HCT116 (cell line): ENCODE measurements at regions not wholly inside any gene's neighbourhood (a gene's known extent, or its start where the extent isn't known, plus 50 kb on each side); places are given as distances from the start of the nearest gene placed in this dataset.
A peak's percentile ranks its signal among the peaks of the same experiment; 100 is the strongest.

Source experiments
- ATAC-seq: fragments of 200-7000 bp; cut with Tn5 transposase; 2 replicates; pipeline ENCODE4 v1.9.1; 2020; ENCODE audit warnings: mild to moderate bottlenecking, moderate library complexity
- BruUV-seq: library from RNA; stranded (reverse); fragments of 400-500 nt; replicated peaks from 2 replicates; lab custom pipeline; 2021; lab: Mats Ljungman, UMichigan
- CTCF ChIA-PET: fragments of 300-600 bp; sonication (Branson Sonifier 250); formaldehyde crosslinking; loops from one replicate; lab custom pipeline; 2021; ENCODE audit warnings: antibody characterized with exemption; lab: Charles Lee
- POLR2A ChIA-PET: fragments of 300-600, 350-600 bp; sonication (Branson Sonifier 250); formaldehyde crosslinking; loops from one replicate; lab custom pipeline; 2021; ENCODE audit warnings: antibody characterized with exemption; lab: Charles Lee
- RAD21 ChIA-PET, 2 experiments: fragments of 300-600 bp; sonication (Branson Sonifier 250); formaldehyde crosslinking; loops; one replicate each; lab custom pipeline; 2023; ENCODE audit warnings: low total read pairs in 2 of 2; ENCODE audit not compliant: uncharacterized antibody in 2 of 2, unreplicated experiment in 2 of 2, low non-redundant PET in 1 of 2; lab: Charles Lee
- DNase-seq: peaks from one replicate; pipeline ENCODE4 v3.0.0-alpha.2; 2010; ENCODE audit warnings: low read depth, low spot score
- H2AFZ ChIP-seq: fragments of 200-600 bp; shearing (Covaris generic), sonication (generic); 2 replicates; pipeline ENCODE4 v1.6.1; 2017; ENCODE audit warnings: low read depth, mixed run types, mixed read lengths, antibody characterized with exemption, low read length; ENCODE audit not compliant: poor library complexity, severe bottlenecking
- H3K27ac ChIP-seq: 2 replicates; pipeline ENCODE4 v1.5.1; 2012; ENCODE audit warnings: low read depth, low read length
- H3K27me3 ChIP-seq: fragments of 200-600 bp; sonication (generic); 2 replicates; pipeline ENCODE4 v1.6.1; 2016; ENCODE audit warnings: mixed run types, low read length, mixed read lengths; ENCODE audit not compliant: insufficient read depth
- H3K36me3 ChIP-seq, 2 experiments: fragments of 200-500 bp in 1 of 2; fragments of 200-600 bp in 1 of 2; sonication (Bioruptor generic) in 1 of 2; sonication (generic) in 1 of 2; 2 replicates each; pipeline versions ENCODE4 v1.5.1 to v1.6.1; 2014 to 2016; ENCODE audit warnings: low read length in 2 of 2, inconsistent platforms in 1 of 2, mixed read lengths in 1 of 2, mixed run types in 1 of 2; ENCODE audit not compliant: insufficient read depth in 2 of 2, control insufficient read depth in 1 of 2
- H3K4me1 ChIP-seq, 2 experiments: fragments of 200-600 bp in 1 of 2; sonication (generic) in 1 of 2; 2 replicates each; pipeline versions ENCODE4 v1.5.1 to v1.6.1; 2012 to 2017; ENCODE audit warnings: low read length in 2 of 2, inconsistent platforms in 1 of 2, mild to moderate bottlenecking in 1 of 2, mixed read lengths in 1 of 2, mixed run types in 1 of 2, moderate library complexity in 1 of 2; ENCODE audit not compliant: insufficient read depth in 2 of 2, control insufficient read depth in 1 of 2
- H3K4me2 ChIP-seq: fragments of 200-600 bp; sonication (generic); 2 replicates; pipeline ENCODE4 v1.6.1; 2017; ENCODE audit warnings: mixed run types, low read length, mixed read lengths
- H3K4me3 ChIP-seq, 2 experiments: fragments of 200-600 bp in 1 of 2; sonication (generic) in 1 of 2; replicated peaks in 1 of 2; 2 replicates each; pipeline ENCODE4 v1.5.1; 2011 to 2016; ENCODE audit warnings: low read length in 2 of 2, control low read depth in 1 of 2, low read depth in 1 of 2, mild to moderate bottlenecking in 1 of 2, mixed read lengths in 1 of 2, mixed run types in 1 of 2
- H3K79me2 ChIP-seq: fragments of 200-600 bp; sonication (generic); 2 replicates; pipeline ENCODE4 v1.6.1; 2017; ENCODE audit warnings: mild to moderate bottlenecking, mixed run types, low read length, moderate library complexity, mixed read lengths; ENCODE audit not compliant: insufficient read depth
- H3K9ac ChIP-seq: fragments of 200-600 bp; sonication (generic); 2 replicates; pipeline ENCODE4 v1.6.1; 2016; ENCODE audit warnings: low read length, mixed read lengths
- H3K9me2 ChIP-seq: fragments of 200-600 bp; sonication (generic), shearing (Covaris generic); 2 replicates; pipeline ENCODE4 v1.6.1; 2017; ENCODE audit warnings: mixed run types, mild to moderate bottlenecking, moderate library complexity; ENCODE audit not compliant: insufficient read depth
- H3K9me3 ChIP-seq, 2 experiments: fragments of 200-500 bp in 1 of 2; fragments of 200-600 bp in 1 of 2; sonication (Bioruptor generic) in 1 of 2; sonication (generic) in 1 of 2; 2 replicates each; pipeline ENCODE4 v1.6.1; 2014 to 2017; ENCODE audit warnings: low read length in 2 of 2, mixed read lengths in 2 of 2, inconsistent platforms in 1 of 2, low read depth in 1 of 2, mild to moderate bottlenecking in 1 of 2, mixed run types in 1 of 2, moderate library complexity in 1 of 2; ENCODE audit not compliant: control insufficient read depth in 1 of 2, insufficient read depth in 1 of 2
- H4K20me1 ChIP-seq: fragments of 200-600 bp; sonication (generic), shearing (Covaris generic); 2 replicates; pipeline ENCODE4 v1.6.1; 2017; ENCODE audit warnings: mixed run types, mild to moderate bottlenecking, moderate library complexity; ENCODE audit not compliant: insufficient read depth
- ELF1 ChIP-seq: IDR thresholded peaks from 2 replicates; pipeline ENCODE4 v1.6.1; 2012; ENCODE audit warnings: low read depth, borderline replicate concordance
- TCF7L2 ChIP-seq: IDR thresholded peaks from 2 replicates; pipeline ENCODE4 v1.7.0; 2011; ENCODE audit warnings: borderline replicate concordance, inconsistent platforms; ENCODE audit not compliant: insufficient read depth, insufficient read length; ENCODE audit errors: extremely low read depth
- YY1 ChIP-seq: IDR thresholded peaks from 2 replicates; pipeline ENCODE4 v1.6.1; 2011; ENCODE audit warnings: low read length, low read depth, moderate library complexity, mild to moderate bottlenecking; ENCODE audit not compliant: insufficient replicate concordance; ENCODE audit errors: extremely low read depth
- intact Hi-C: fragments of 100-400 bp; cut with micrococcal nuclease; formaldehyde crosslinking; loops from 2 replicates; pipeline ENCODE4 v1.10.0; 2022
- TF ChIP-seq, protein P1 (sequence below), 3 experiments: fragments of 200-600 bp in 1 of 3; sonication (generic) in 1 of 3; IDR thresholded peaks in 2 of 3; conservative IDR thresholded peaks in 1 of 3; 2 replicates each; pipeline ENCODE4 v1.5.1; 2012 to 2017; ENCODE audit warnings: low read depth in 2 of 3, low read length in 2 of 3, antibody characterized with exemption in 1 of 3, borderline replicate concordance in 1 of 3, control low read depth in 1 of 3, mild to moderate bottlenecking in 1 of 3, mixed read lengths in 1 of 3, mixed run types in 1 of 3, moderate library complexity in 1 of 3; ENCODE audit not compliant: insufficient read depth in 1 of 3

DNA sequence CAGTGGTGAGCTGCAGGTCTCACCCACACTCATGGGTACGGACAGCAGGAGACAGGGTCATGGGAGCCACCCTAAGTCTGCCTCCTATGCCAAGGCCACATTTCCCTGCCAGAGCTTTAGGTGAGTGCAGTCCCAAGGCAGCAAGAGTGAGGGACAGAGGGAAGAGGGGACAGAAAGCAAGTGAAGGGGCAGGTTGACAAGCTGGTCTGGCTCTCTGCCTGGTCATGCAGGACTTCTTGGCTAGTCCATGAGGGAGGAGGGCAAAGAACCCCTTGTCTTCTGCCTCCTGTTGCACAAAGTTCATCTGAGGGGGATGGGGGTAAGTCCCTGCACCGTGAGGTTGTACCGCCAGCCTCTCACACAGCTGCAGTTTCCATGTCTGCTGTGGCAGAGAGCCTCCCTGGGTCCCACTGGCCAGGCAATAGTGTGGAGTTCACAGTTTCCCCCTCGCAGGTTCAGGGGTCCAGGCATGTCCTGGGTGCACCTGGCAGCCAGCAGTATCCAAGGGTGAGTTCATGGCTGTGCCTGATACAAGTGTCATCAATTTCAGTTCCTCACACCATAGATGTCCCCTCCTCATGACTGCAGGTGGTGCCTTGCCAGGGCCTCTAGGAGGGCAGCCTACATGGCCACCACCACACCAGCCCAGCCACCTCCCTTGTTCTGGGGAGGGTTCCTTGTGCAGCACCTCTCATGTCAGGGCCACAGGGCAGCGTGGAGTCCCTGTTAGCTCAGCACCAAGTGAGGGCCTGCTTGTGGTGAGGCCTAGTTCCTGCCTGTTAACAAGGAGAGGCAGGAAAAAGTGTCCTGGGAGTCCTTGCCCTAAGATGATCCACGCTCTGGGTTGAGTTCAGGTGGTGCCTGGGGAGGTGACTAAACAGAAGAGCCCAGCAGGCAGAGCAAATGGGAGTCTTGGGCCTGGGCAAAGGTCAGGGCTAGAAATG lies 72.5 kb downstream of the ADRA2C start (continued):
- no peak for TF ChIP-seq TCF7L2

- POLR2A ChIA-PET: no interaction called here
- Histone ChIP-seq H3K9me3 (no peaks in the 10 kb centered on the region), H3K9me2 (no peaks in the 10 kb centered on the region), H3K4me1 (no peaks in the 10 kb centered on the region), H3K27me3 (peaks cover 29% of the 10 kb centered on the region), H4K20me1 (no peaks in the 10 kb centered on the region), H3K79me2 (no peaks in the 10 kb centered on the region), H2AFZ (no peak overlapping the region), H3K9ac (no peak overlapping the region), H3K36me3 (no peaks in the 10 kb centered on the region), H3K4me3 (no peak overlapping the region), H3K27ac (no peak overlapping the region), H3K4me2 (no peak overlapping the region)
- intact Hi-C loops: no loop called here
- TF ChIP-seq TCF7L2 (no peak), YY1 (no peak), ELF1 (no peak)
- TF ChIP-seq, protein P1, sequence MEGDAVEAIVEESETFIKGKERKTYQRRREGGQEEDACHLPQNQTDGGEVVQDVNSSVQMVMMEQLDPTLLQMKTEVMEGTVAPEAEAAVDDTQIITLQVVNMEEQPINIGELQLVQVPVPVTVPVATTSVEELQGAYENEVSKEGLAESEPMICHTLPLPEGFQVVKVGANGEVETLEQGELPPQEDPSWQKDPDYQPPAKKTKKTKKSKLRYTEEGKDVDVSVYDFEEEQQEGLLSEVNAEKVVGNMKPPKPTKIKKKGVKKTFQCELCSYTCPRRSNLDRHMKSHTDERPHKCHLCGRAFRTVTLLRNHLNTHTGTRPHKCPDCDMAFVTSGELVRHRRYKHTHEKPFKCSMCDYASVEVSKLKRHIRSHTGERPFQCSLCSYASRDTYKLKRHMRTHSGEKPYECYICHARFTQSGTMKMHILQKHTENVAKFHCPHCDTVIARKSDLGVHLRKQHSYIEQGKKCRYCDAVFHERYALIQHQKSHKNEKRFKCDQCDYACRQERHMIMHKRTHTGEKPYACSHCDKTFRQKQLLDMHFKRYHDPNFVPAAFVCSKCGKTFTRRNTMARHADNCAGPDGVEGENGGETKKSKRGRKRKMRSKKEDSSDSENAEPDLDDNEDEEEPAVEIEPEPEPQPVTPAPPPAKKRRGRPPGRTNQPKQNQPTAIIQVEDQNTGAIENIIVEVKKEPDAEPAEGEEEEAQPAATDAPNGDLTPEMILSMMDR (IDR thresholded peaks at IDR 0.05 in 2 of 3, conservative IDR thresholded peaks at IDR 0.05 in 1 of 3; ENCODE audit: borderline replicate concordance in 1 of 3, insufficient read depth in 1 of 3, low read depth in 2 of 3, low read length in 2 of 3): peak in 1 of 3 experiments; percentile 20; a peak in 1 of 6 replicates
- no peak for DNase-seq
- no peak for ATAC-seq
- no TSS peak for BruUV-seq
- RAD21 ChIA-PET: no interaction called here
- CTCF ChIA-PET: no interaction called here
Observed at GRCh38 chr4:3845094-3845743, 79.0 kb downstream of the ADRA2C start.
